ENCODE measurements at regions not wholly inside any gene's neighbourhood (a gene's known extent, or its start where the extent isn't known, plus 50 kb on each side); places are given as distances from the start of the nearest gene placed in this dataset.

DNA sequence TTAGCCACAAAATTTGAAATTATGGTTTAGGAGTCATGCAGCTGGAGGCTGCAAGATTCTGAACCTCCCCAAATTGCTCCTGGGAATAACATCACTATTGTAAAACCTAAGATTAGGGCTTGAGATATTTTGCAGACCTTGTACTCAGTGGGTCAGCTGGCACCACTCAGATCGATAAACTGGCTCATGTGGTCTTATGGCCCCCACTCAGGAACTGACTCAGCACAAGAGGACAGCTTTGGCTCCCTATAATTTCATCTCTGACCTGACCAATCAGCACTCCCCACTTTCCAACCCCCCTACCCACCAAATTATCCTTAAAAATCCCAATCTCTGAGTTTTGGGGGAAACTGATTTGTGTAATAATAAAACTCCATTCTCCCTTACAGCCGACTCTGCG is 161.6 kb downstream of the BRMS1L start:
- TF ChIP-seq, protein P1, sequence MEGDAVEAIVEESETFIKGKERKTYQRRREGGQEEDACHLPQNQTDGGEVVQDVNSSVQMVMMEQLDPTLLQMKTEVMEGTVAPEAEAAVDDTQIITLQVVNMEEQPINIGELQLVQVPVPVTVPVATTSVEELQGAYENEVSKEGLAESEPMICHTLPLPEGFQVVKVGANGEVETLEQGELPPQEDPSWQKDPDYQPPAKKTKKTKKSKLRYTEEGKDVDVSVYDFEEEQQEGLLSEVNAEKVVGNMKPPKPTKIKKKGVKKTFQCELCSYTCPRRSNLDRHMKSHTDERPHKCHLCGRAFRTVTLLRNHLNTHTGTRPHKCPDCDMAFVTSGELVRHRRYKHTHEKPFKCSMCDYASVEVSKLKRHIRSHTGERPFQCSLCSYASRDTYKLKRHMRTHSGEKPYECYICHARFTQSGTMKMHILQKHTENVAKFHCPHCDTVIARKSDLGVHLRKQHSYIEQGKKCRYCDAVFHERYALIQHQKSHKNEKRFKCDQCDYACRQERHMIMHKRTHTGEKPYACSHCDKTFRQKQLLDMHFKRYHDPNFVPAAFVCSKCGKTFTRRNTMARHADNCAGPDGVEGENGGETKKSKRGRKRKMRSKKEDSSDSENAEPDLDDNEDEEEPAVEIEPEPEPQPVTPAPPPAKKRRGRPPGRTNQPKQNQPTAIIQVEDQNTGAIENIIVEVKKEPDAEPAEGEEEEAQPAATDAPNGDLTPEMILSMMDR (IDR thresholded peaks at IDR 0.05): no peak
- no peak for TF ChIP-seq POLR2A (IDR thresholded peaks at IDR 0.05)
- TF ChIP-seq POLR2AphosphoS5 (IDR thresholded peaks at IDR 0.05): no peak

All from gastroesophageal sphincter (tissue), 3 donors.